ENCODE measurements at regions not wholly inside any gene's neighbourhood (a gene's known extent, or its start where the extent isn't known, plus 50 kb on each side); places are given as distances from the start of the nearest gene placed in this dataset.

DNA sequence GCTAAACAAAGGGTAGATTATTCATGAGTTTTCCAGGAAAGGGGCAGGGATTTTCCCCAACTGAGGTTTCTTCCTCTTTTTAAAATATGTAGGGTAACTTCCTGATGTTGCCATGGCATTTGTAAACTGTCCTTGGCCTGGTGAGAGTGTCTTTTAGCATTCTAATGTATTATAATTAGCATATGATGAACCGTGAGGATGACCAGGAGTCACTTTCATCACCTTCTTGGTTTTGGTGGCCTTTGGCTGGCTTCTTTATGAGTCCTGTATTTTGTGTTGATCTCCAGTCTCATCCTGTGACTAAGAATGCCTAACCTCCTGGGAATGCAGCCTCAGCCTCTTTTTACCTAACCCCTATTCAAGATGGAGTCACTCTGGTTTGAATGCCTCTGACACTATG lies 391.0 kb upstream of the LINC00305 start:
- DNase-seq, result no peak

DNA sequence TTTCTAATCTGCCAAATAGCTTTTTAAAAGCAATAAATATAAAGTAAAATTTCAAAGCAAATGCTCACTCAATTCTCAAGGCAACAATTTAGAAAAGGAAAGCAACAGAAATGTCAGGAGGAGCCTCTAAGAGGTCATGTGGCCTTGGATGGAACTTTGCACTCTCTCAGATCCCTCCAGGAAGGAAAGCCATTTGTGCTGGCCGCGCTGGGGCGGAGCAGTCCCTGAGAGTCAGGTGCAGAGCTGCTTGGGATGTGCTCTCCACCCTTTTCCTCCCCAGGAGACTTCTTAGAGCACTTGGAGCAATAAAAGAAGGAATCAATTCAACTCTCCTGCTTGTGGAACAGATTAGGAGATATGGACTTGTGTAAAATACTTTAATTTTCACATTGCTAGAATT lies 379.8 kb upstream of the LINC00305 start:
- no peak for DNase-seq

DNA sequence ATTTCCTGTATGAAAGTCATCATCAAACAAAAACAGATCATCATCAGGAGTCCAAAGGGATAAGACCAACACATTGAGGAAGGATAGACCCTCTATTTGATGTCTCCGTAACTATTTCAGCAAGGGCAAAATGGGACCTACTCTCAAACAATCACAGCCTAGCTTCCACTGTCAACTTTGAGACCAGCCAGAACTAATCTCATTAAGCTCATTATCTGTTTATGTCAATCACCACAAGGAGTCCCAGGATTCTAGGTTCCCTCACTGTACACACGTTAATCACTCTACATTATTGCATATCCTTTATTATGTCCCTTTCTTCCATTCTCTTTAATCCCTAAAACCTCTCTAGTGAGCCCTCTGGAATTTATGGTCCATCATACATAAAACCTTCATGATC lies 370.3 kb upstream of the LINC00305 start:
- DNase-seq, result no peak

GRCh38 chr18:64518191-64518590 lies 369.3 kb upstream of the LINC00305 start:
- no peak for DNase-seq

DNA sequence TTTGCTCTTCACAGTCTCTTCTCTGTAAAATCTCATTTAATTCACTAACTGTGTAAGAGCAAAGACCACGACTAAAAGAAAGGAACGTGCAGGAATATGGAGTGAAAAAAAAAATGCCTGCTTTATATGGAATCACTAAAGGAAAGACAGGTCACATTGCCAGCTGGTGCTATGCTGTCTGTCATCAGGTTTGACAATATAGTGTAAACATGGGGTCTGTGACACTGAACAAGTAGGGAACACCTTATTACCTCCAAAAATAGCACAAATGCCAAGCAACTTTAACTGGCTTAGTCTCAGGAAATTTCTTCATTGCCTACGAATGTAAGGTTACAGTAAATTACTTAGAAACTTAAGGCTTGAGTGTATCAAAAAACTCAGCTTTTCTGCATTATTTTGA lies 364.5 kb upstream of the LINC00305 start:
- DNase-seq, result no peak

DNA sequence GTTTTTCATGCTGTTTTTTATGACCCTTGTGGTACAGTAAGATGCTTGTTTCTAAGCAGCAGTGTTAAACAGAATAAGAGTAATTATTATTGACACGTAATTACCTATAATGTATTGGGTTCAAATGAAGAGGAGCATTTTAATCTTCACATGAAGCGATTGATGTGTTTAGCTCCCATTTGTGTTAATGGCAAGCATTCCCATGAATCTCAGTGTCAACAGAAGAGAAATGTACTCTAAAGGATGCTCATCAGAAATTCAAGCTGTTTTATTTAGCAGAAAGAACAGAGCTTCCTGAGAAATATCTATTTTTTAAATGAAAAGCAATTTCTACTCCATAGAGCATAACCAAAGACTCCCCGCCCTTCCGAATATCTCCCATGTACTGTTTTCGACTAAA lies 341.3 kb upstream of the LINC00305 start:
- DNase-seq, result no peak

DNA sequence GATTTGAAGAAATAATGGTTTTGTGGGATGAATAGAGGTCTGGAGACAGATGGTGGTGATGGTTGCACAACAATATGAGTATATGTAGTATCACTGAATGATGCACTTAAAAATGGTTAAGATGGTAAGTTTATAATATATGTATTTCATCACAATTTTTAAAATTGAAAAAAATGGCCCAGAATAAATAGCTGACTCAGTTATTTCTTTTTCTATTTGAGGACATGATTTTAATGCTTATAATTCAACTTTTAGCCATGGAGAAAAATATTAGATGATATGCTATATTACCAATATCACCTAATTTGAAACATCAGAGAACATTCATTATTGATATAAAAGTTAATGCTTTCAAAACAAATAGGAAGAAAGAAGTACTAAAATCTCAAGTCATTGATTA lies 339.8 kb upstream of the LINC00305 start:
- no peak for DNase-seq

DNA sequence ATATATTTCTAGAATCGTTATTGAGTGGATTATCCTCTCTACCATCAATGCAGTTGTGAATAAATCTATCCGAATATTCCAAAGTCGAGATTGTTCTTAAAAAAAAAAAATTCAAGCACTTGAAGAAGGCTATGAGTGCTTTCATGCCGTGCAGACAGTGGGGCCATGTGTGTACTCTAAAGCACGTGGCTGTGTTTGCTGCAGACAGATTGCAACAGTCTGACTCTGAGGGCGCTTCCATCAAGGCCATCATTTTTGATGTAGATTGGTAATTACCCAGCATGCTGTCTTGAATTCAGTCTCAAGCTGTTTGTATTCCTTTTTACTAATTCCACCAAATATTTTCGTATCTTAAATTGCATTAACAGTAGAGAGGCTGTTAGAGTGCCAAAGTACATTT lies 325.9 kb upstream of the LINC00305 start:
- DNase-seq, result no peak

DNA sequence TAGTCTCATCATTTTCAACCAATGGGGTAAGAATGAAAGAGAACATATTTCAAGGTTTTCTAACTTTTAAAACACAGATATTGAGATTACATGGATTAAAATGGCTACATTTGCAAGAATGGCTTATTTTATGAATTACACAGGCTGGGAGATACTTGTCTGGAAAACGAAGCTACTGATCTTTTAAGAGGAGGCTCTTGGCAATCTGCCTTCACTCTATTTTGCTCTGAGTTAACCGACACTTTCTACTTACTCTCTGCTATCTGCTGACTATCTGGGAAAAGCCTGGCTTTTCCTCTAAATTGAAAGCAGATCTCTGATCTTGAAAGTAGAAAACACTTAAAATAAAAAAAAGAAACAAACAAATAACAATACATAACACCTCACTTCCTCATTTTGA lies 325.4 kb upstream of the LINC00305 start:
- DNase-seq, result no peak

DNA sequence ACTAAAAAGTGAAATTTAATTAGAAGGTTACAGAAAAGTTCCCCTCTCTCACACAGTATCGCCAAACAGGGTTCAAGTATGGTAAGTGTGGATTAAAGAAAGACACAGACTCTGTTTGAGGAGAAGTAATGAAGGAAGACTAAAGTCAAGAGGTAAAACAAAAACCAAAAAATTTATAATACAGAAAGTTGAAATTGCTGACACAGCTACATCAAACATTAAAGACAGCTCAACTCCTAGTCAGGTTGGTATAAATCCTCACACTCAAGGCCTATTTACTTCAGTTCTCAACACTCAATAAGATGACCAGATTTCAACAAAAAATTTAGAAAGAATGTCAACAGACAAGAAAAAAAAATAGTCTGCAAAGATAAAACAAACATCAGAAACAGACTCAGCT lies 300.5 kb upstream of the LINC00305 start:
- no peak for DNase-seq

DNA sequence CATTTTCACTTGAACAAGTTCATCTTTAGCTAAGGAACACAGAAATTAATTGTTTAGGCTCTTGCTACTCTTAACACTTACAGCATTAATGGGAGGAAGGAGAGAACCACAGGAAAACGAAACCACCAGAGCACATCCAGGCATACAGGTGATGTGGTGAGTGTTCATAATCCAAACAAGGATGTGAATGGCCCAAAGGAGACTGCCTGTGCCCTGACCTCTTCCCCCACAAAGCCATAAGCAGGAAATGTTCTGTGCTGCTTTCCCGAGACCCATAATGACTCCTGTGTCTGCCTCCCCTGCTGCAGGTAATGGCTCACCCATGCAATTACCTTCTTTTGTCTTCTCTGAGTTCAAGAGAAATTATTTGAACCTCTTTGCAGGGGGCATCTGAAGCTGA lies 295.9 kb upstream of the LINC00305 start:
- DNase-seq, result no peak

GRCh38 chr18:64438178-64438577 lies 289.3 kb upstream of the LINC00305 start:
- no peak for DNase-seq

DNA sequence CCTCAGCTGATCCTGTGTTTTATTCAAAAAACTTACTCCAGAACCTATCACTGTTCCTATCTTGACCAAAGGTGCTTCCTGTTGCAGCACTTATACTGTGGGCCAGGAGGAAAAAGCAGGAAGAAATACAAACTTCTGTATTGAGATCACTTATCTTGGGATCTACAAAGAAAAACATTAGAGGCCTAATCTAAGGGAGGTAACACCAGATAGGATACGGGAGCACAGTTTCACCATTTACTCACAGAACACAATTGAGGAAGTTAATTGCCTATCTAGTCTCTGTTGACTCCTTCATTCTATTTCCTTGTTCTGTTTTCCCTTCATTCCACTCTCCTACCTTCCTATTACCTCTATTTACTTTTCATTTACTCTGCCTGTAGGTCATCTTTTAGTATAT lies 287.2 kb upstream of the LINC00305 start:
- DNase-seq, result no peak

- no peak for DNase-seq
Measured at GRCh38 chr18:64419156-64419555, 270.3 kb upstream of the LINC00305 start.

- no peak for DNase-seq
Measured at GRCh38 chr18:64416990-64417389, 268.1 kb upstream of the LINC00305 start.

- DNase-seq, result no peak
Measured at GRCh38 chr18:64415218-64415617, 266.3 kb upstream of the LINC00305 start.

DNA sequence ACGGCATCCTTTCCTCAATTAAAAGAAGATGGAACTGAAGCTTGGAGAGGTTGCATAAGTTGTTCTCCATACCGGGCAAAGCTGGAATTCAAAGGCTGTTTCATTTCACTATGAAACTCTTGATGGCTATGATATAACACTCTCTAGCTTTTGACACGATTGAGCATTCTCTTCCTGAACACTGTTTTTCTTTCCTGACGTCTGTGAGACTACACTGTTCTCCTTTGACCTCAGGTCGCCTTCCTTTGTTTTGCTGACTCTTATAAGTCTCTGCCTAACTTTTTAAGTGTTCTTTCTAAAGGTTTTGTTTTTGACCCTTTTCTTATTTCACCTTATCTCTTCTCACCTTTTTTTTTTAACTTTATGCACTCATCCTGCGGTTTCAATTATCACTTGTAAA lies 261.8 kb upstream of the LINC00305 start:
- no peak for DNase-seq

DNA sequence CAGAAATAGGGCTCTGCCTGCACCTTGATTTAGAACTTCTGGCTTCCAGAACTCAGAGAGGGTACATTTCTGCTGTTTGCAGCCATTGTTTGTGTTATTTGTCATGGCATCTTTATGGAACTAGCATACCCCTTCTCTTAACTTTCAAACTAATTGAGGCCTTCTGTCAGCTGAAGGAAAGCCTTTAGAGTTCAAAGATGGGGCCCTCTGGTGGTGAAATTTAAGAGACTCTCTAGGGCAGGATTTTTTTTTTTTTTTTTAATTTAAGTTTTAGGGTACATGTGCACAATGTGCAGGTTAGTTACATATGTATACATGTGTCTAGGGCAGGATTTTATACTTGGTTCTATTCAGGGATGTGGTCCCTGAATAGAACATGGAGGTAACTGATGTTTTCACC lies 260.6 kb upstream of the LINC00305 start:
- DNase-seq, result peak in 1 of 2 experiments; percentile 6

DNA sequence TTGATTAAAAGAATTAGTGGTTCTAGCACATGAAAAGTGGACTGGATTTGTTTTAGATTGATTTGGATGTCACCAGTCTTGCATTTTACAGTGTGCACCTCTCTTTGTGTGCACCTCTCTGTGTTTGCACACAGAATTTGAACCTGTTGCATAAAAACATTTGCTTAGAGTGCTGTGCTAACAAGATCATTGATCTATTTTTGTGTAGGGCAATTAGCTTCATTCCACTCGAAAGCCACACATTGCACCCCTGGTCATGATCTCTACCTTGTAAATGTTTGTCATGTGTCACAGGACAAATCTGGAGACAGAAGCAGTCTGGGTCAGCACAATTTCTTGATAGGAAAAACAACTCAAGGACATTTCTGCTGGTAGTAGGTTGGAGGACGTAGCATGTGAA lies 258.7 kb upstream of the LINC00305 start:
- no peak for DNase-seq

- no peak for DNase-seq
Measured at GRCh38 chr18:64405161-64405560, 256.3 kb upstream of the LINC00305 start.

DNA sequence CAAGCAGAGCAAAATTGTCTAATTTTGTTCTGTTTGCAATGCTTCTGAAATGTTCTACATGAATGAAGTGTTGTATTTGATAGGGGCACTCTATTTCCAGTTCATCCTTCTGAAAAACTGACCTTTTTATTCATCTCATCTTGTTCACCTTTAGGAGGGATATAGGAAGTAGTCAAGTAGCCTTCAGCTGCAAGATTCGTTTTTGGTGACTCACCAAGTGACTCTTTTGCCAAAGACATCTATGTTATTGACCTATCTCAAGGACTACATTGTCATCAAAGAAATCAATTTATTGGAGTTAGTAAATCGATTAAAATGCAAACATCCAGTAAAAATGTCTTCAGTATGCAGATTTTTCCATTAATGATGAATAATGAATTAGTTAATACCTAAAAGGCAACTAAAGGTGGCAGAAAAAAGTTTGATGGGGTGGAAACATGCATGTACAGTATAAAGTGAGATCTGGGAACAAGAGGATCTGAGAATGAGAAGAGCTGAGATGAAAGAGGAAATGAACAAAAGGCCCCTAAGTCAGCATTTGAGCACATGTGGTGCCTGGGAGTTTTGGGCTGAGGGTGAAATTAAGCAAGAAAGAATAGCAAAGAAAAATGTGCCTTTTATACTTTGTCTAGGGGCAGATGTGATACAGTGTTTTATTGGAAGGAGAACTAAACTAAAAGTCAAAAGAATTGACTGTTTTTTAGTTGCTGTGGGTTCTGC lies 255.1 kb upstream of the LINC00305 start:
- DNase-seq, result no peak

DNA sequence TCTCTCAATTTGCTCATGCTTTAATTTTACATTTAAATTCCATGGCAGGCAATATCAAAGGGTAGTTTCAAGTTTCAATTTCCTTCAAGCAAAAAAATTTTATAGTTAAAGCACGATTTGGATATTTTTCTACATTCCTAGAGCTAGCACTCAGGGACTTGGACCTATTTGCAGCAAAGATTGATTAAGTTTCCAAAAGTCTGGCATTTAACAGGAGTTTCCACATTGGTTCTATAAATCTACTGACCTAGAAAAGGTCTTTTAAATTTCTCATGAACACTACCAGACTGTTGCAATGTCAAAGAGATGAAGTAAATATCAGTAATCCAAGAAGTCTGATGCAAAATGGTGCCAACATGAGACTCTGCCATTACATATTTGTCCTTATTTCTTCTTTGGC lies 253.7 kb upstream of the LINC00305 start:
- no peak for DNase-seq

DNA sequence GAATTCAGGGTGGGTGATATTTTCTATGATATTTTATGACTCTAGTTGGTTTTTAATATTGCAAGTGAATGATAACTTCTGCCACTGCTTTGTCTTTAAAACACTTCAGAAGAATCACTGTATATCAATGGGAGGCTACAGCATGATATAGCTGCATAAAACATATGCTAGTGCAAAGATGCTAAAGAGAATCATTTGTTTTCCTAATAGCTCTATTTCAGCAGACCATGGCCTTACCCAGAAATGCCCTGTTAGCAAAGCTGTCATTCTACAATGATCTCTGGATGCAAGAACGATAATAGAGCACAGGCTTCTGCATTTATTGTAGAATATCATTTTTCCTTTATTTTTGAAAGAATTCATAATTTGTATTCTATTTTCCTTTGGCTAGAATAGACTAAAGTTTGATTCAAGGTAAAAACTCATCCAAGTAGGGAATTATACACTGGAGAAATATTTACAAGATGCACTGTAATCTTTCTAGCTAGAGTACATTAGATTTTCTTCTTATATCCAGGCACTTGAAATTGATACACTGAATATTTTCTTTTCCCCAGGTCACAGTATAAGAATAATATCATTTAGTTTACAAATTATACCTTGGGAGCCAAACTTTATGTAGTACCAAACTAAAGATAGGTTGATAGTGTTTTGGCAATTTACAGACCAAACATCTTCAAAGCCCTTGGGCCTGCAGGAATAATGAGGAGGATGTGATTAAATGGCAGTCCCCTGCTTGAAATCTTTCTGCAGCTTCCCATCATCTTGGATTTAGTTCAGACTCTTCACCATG lies 252.6 kb upstream of the LINC00305 start:
- no peak for DNase-seq

DNA sequence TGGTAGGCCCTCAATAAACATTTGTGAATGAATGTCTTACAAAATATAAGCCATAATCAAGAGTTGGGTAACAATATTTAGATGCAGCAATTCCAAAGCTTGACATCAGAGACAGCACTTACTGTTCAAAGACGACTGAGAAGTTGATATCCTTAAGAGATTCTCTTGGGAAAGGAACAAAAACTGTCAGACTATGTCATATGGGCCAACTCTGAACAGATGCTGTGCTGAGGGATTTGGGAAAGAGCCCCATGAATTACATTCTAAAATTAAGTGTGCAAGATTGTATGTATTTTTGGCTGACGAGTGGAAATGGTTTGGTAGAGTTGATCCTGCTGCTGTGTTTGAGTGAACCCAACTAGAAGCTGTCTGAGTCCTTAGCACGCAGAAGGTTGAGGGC lies 250.7 kb upstream of the LINC00305 start:
- no peak for DNase-seq

DNA sequence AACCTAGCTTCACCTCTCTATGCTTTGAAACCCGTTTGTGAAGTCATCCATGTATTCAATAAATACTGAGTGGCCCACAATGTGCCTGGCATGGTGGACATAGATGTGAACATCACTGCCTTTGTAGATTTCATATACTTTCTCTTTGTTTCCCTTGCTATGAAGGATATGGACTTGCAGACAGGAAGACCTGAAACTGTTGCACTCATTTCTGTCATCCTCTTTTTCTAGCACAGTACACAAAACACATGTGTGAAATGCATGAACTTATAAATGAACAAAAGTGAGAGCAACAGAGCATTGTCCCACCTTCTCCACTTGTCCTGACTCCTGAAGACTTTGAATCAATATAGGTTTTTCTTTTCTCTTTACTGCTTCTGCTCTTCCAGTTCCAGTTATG lies 249.4 kb upstream of the LINC00305 start:
- DNase-seq, result no peak
